ENCODE measurements at regions not wholly inside any gene's neighbourhood (a gene's known extent, or its start where the extent isn't known, plus 50 kb on each side); places are given as distances from the start of the nearest gene placed in this dataset.

DNA sequence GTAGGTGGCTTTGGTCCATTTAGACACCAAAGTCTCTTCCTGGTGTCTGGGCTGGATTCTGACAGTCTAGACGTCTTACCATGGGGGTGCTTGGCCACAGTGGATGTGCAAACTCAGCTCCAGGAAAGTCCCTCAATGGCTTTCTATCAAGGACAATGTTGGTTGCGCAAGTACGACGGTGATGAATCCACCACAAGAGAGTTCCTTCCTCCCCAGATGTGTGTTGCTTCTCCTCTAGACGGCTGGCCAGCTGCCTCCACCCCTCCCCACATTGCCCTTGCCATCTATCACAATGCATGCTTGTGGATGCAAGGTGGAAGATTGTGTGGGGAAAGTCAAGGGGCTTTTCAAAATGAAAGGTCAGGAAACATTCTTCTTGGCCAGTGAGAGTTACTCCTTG is 89.7 kb upstream of the IRX2 start:
- H3K4me1 Mint-ChIP-seq = no peaks in the 10 kb centered on the region
- peaks cover 6% of the 10 kb centered on the region for H3K9me3 Mint-ChIP-seq
- no peak for DNase-seq (ENCODE audit: low read depth, low spot score)
- H3K27ac Mint-ChIP-seq (ENCODE audit: unreplicated experiment) = no peak overlapping the region
- no peak overlapping the region for H3K4me3 Mint-ChIP-seq
- TF ChIP-seq, protein P1, sequence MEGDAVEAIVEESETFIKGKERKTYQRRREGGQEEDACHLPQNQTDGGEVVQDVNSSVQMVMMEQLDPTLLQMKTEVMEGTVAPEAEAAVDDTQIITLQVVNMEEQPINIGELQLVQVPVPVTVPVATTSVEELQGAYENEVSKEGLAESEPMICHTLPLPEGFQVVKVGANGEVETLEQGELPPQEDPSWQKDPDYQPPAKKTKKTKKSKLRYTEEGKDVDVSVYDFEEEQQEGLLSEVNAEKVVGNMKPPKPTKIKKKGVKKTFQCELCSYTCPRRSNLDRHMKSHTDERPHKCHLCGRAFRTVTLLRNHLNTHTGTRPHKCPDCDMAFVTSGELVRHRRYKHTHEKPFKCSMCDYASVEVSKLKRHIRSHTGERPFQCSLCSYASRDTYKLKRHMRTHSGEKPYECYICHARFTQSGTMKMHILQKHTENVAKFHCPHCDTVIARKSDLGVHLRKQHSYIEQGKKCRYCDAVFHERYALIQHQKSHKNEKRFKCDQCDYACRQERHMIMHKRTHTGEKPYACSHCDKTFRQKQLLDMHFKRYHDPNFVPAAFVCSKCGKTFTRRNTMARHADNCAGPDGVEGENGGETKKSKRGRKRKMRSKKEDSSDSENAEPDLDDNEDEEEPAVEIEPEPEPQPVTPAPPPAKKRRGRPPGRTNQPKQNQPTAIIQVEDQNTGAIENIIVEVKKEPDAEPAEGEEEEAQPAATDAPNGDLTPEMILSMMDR (conservative IDR thresholded peaks at IDR 0.05) = no peak
- H3K27me3 Mint-ChIP-seq (ENCODE audit: low read depth) = no peaks in the 10 kb centered on the region
- no peaks in the 10 kb centered on the region for H3K36me3 Mint-ChIP-seq (ENCODE audit: low read depth)

DNA sequence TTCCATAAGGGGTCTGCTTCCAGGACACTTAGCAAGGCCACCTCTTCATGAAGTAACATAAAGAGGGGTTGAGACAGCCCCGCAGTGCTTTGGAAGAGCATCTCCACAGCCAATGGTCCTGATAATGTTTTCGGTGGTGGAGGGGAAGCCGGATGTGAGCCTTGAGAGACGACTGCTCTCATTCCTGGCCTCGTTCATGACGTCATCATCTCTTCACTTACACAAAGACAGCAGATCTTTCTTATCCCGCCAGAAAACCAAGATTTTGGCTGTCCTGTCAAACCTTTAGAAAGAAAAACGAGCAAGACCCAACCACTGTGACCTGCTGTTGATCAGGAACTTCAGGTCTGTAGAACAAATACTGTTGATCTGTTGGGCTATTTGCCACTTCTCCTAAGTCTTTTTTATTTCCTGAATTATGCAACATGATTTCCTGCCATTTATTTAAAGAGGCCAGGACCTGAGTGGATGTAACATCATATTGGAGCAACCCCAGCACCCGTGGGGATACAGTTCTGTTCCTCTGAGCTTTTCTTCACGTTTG is 89.0 kb upstream of the IRX2 start:
- H3K36me3 Mint-ChIP-seq (ENCODE audit: low read depth) = peaks cover 2% of the 10 kb centered on the region
- TF ChIP-seq, protein P1 (conservative IDR thresholded peaks at IDR 0.05) = no peak
- no peak for DNase-seq (ENCODE audit: low read depth, low spot score)
- H3K27me3 Mint-ChIP-seq (ENCODE audit: low read depth) = no peaks in the 10 kb centered on the region
- peaks cover 6% of the 10 kb centered on the region for H3K9me3 Mint-ChIP-seq
- no peak overlapping the region for H3K4me3 Mint-ChIP-seq
- no peak overlapping the region for H3K27ac Mint-ChIP-seq (ENCODE audit: unreplicated experiment)
- no peaks in the 10 kb centered on the region for H3K4me1 Mint-ChIP-seq

DNA sequence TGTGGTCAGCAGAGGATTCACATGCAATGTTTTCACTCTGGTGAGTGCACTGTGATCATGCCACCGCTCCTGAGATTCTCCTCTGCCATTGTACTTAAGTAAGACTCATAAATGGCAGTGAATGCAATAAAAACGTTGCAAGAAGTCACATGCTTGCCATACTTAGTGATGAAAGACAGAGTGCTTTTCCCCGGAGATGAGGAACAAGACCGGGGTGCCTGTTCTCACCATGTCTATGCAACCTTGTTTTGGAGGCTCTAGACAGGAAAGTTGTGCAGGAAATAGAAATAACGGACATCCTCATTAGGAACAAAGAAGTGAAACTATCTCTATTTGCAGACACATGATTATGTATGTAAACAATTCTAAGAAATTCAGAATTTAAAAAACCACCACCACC is 84.7 kb upstream of the IRX2 start:
- no peak for DNase-seq (ENCODE audit: low read depth, low spot score)
- Mint-ChIP-seq H3K27me3 (ENCODE audit: low read depth) (peaks cover 2% of the 10 kb centered on the region), H3K36me3 (ENCODE audit: low read depth) (peaks cover 3% of the 10 kb centered on the region), H3K9me3 (peaks cover 6% of the 10 kb centered on the region), H3K4me1 (peaks cover 8% of the 10 kb centered on the region), H3K4me3 (no peak overlapping the region), H3K27ac (ENCODE audit: unreplicated experiment) (no peak overlapping the region)
- TF ChIP-seq, protein P1 (conservative IDR thresholded peaks at IDR 0.05) = no peak

DNA sequence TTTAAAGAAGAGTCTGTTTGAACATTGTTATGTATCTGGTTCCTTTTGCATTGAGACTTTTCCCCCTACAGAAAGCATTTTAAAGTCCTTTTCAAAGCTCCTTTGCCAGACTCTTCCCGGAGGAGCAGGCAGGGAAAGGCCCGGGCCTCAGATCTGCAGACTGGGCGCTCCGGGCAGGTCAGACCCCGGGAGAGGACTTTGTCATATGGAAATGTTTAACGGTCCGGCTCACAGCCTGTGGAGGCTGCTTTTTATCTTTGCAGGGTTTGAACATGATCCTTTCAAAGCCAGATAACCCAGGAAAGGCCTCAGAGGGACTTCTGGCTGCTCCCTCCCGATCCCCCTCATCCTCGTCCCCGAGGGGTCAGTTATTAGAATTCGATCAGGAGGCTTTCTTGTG is 82.1 kb upstream of the IRX2 start:
- Mint-ChIP-seq H3K4me1 (peaks cover 8% of the 10 kb centered on the region), H3K27me3 (ENCODE audit: low read depth) (peaks cover 2% of the 10 kb centered on the region), H3K9me3 (peaks cover 6% of the 10 kb centered on the region), H3K4me3 (no peak overlapping the region), H3K27ac (ENCODE audit: unreplicated experiment) (peak overlapping the region; percentile 86), H3K36me3 (ENCODE audit: low read depth) (peaks cover 3% of the 10 kb centered on the region)
- no peak for DNase-seq (ENCODE audit: low read depth, low spot score)
- TF ChIP-seq, protein P1 (conservative IDR thresholded peaks at IDR 0.05) = no peak

DNA sequence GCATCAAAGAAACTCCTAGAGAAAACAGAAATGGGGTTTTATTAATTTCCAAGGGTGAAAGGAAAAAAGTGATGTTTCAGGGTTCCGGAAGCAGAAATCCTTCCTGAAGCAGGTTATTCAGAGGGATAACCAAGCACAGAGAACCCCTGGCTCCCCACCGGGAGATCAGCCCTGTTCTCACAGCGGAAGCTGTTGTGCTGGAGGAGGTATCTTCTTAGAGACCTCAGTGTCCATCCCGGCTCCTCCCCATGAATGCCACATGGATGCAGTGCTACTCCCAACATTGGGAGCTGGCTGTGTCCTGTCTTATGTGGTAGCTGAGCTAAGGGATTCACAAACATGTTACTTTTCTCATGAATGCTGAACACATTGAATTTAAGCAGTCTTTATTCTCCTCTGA is 80.9 kb upstream of the IRX2 start:
- Mint-ChIP-seq H3K36me3 (ENCODE audit: low read depth) (peaks cover 3% of the 10 kb centered on the region), H3K27ac (ENCODE audit: unreplicated experiment) (no peak overlapping the region), H3K27me3 (ENCODE audit: low read depth) (peaks cover 2% of the 10 kb centered on the region), H3K9me3 (peaks cover under 1% of the 10 kb centered on the region), H3K4me1 (peaks cover 8% of the 10 kb centered on the region), H3K4me3 (no peak overlapping the region)
- TF ChIP-seq, protein P1 (conservative IDR thresholded peaks at IDR 0.05) = no peak
- DNase-seq (ENCODE audit: low read depth, low spot score) = no peak
